ENCODE measurements at regions not wholly inside any gene's neighbourhood (a gene's known extent, or its start where the extent isn't known, plus 50 kb on each side); places are given as distances from the start of the nearest gene placed in this dataset.

GRCh38 chr1:80657044-80657643 lies 1143.6 kb upstream of the ADGRL2 start:
- POLR2A ChIA-PET: no interaction called here
- DNase-seq: no peak
- no peaks in the 10 kb centered on the region for H3K4me1 Mint-ChIP-seq
- no peaks in the 10 kb centered on the region for H3K27me3 Mint-ChIP-seq
- Histone ChIP-seq H3K4me3 (ENCODE audit: low read length) (no peak overlapping the region), H3K4me1 (ENCODE audit: insufficient read depth, low read length) (no peaks in the 10 kb centered on the region), H3K9me3 (ENCODE audit: low read length) (no peaks in the 10 kb centered on the region), H3K27ac (ENCODE audit: low read depth, low read length) (no peak overlapping the region), H3K27me3 (ENCODE audit: insufficient read depth, low read length, poor library complexity, severe bottlenecking) (no peaks in the 10 kb centered on the region), H3K36me3 (ENCODE audit: insufficient read depth, low read length) (no peaks in the 10 kb centered on the region)
- no peaks in the 10 kb centered on the region for H3K36me3 Mint-ChIP-seq
- peaks cover 3 to 31% (median 19%) of the 10 kb centered on the region in 5 donors for H3K9me3 Mint-ChIP-seq
- peak overlapping the region in 1 of 8 donors; percentile 84 for H3K27ac Mint-ChIP-seq
- CTCF ChIA-PET: no interaction called here
- no peak overlapping the region for H3K4me3 Mint-ChIP-seq

DNA sequence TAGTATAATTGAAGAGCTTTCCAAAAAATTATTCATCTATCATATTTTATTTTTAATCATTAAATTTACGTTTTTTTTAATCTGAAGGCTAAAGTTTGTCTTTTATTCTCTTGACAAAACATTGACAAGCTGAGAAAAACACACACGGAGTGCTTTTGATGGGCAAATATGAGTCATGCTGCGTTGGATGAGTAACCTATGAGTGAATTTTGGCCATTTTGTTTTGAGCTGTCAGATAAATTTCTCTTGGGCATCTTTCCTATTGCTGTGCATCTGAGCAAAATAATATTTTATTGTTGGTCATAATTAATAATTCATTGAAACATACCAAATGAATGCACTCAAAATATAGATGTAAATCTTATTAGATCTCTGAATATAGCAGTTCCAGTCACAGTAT lies 1144.1 kb upstream of the ADGRL2 start:
- Histone ChIP-seq H3K4me1 (ENCODE audit: insufficient read depth, low read length) (no peaks in the 10 kb centered on the region), H3K36me3 (ENCODE audit: insufficient read depth, low read length) (no peaks in the 10 kb centered on the region), H3K9me3 (ENCODE audit: low read length) (no peaks in the 10 kb centered on the region), H3K27me3 (ENCODE audit: insufficient read depth, low read length, poor library complexity, severe bottlenecking) (no peaks in the 10 kb centered on the region), H3K4me3 (ENCODE audit: low read length) (no peak overlapping the region), H3K27ac (ENCODE audit: low read depth, low read length) (no peak overlapping the region)
- H3K27ac Mint-ChIP-seq: no peak overlapping the region
- ChIA-PET POLR2A (no interaction called here), CTCF (no interaction called here)
- H3K9me3 Mint-ChIP-seq: peaks cover 2 to 32% (median 20%) of the 10 kb centered on the region in 5 donors
- H3K27me3 Mint-ChIP-seq: no peaks in the 10 kb centered on the region
- no peak overlapping the region for H3K4me3 Mint-ChIP-seq
- no peaks in the 10 kb centered on the region for H3K4me1 Mint-ChIP-seq
- no peaks in the 10 kb centered on the region for H3K36me3 Mint-ChIP-seq
- DNase-seq: no peak

DNA sequence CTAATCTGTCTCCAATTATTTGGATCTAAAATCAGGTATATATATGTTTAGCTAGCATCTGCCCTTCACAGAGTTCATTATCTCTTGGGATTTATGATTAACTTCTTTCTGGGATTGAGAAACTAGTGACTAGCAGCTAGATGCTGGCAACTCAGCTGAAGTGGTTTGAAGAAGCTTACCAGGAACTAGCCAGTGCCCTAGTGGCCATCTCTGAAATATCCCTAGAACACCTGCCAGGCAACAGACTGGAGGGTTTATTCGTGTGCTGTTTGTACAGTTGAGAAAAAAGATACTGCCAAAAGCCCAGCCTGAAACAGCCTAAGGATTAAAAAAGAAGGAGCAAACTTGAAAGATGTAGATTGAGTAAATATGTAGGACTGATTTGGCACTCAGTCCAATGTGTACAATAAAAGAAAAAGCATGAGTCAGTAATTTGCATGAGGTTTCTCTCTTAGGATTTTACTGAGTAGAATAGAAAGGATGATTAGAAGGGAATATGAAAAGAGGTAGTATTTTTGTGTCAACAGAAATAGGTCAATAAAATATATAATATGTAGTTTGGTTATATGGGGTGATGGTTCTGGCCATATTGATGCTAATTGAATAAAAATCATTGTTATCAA lies 1144.6 kb upstream of the ADGRL2 start:
- ChIA-PET CTCF (no interaction called here), POLR2A (no interaction called here)
- Mint-ChIP-seq H3K27me3 (no peaks in the 10 kb centered on the region), H3K4me1 (no peaks in the 10 kb centered on the region), H3K36me3 (no peaks in the 10 kb centered on the region), H3K9me3 (peaks cover 2 to 29% (median 21%) of the 10 kb centered on the region in 5 donors), H3K27ac (no peak overlapping the region), H3K4me3 (no peak overlapping the region)
- Histone ChIP-seq H3K4me1 (ENCODE audit: insufficient read depth, low read length) (no peaks in the 10 kb centered on the region), H3K4me3 (ENCODE audit: low read length) (no peak overlapping the region), H3K9me3 (ENCODE audit: low read length) (no peaks in the 10 kb centered on the region), H3K27ac (ENCODE audit: low read depth, low read length) (no peak overlapping the region), H3K36me3 (ENCODE audit: insufficient read depth, low read length) (no peaks in the 10 kb centered on the region), H3K27me3 (ENCODE audit: insufficient read depth, low read length, poor library complexity, severe bottlenecking) (no peaks in the 10 kb centered on the region)
- no peak for DNase-seq

DNA sequence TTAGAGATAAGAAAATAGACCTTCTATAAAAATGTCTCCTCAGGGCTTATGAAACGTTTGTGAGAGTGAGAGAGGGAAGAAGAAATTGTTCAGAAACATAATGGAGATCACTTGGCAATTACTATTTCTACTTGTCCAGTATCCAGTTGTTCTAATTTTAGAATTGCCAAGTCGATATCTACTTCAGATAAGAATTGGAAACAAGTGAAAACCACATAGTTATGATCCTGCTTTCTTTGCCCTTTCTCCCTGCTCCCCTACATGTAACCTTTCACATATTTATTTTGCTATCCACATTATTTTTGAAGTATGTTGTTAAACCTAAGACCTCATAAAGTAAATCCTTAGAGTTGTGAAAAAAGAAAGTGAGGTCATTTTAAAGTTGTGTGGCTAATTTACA lies 1154.7 kb upstream of the ADGRL2 start:
- Mint-ChIP-seq H3K4me1 (no peaks in the 10 kb centered on the region), H3K27ac (no peak overlapping the region), H3K36me3 (no peaks in the 10 kb centered on the region), H3K4me3 (no peak overlapping the region), H3K27me3 (no peaks in the 10 kb centered on the region), H3K9me3 (peaks cover 0 to 27% (median 15%) of the 10 kb centered on the region in 5 donors)
- no peaks in the 10 kb centered on the region for H3K9me3 ChIP-seq (ENCODE audit: low read length)
- no peaks in the 10 kb centered on the region for H3K27me3 ChIP-seq (ENCODE audit: insufficient read depth, low read length, poor library complexity, severe bottlenecking)
- ChIA-PET CTCF (no interaction called here), POLR2A (no interaction called here)
- no peaks in the 10 kb centered on the region for H3K4me1 ChIP-seq (ENCODE audit: insufficient read depth, low read length)
- H3K27ac ChIP-seq (ENCODE audit: low read depth, low read length): no peak overlapping the region
- no peak for DNase-seq
- no peaks in the 10 kb centered on the region for H3K36me3 ChIP-seq (ENCODE audit: insufficient read depth, low read length)
- H3K4me3 ChIP-seq (ENCODE audit: low read length): no peak overlapping the region

DNA sequence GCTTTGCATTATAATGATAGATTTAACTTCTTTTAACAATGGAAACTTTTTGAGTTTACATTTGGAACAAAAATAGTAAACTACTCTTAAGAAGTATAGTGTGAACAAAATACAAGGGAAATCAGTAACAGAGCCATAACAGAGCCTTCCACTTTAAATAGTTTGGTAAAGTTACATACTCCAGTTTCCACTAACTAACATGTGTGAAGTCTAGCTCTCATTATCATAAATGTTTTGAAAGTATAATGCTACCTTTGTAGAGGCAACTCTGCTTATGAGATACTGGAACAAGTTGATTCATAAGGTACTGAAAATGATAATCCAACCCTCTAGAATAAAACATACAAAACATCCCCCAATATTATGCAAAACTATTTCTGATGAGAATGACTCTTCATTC lies 1155.1 kb upstream of the ADGRL2 start:
- H3K9me3 Mint-ChIP-seq: peaks cover 0 to 23% (median 15%) of the 10 kb centered on the region in 5 donors
- no peaks in the 10 kb centered on the region for H3K4me1 Mint-ChIP-seq
- no peaks in the 10 kb centered on the region for H3K4me1 ChIP-seq (ENCODE audit: insufficient read depth, low read length)
- DNase-seq: no peak
- H3K36me3 Mint-ChIP-seq: no peaks in the 10 kb centered on the region
- H3K4me3 ChIP-seq (ENCODE audit: low read length): no peak overlapping the region
- no peaks in the 10 kb centered on the region for H3K9me3 ChIP-seq (ENCODE audit: low read length)
- ChIA-PET POLR2A (no interaction called here), CTCF (no interaction called here)
- no peak overlapping the region for H3K27ac Mint-ChIP-seq
- H3K27me3 Mint-ChIP-seq: no peaks in the 10 kb centered on the region
- no peak overlapping the region for H3K27ac ChIP-seq (ENCODE audit: low read depth, low read length)
- no peaks in the 10 kb centered on the region for H3K27me3 ChIP-seq (ENCODE audit: insufficient read depth, low read length, poor library complexity, severe bottlenecking)
- H3K36me3 ChIP-seq (ENCODE audit: insufficient read depth, low read length): no peaks in the 10 kb centered on the region
- H3K4me3 Mint-ChIP-seq: no peak overlapping the region

GRCh38 chr1:80640978-80641377 lies 1159.8 kb upstream of the ADGRL2 start:
- peaks cover 6 to 23% (median 16%) of the 10 kb centered on the region in 5 donors for H3K9me3 Mint-ChIP-seq
- DNase-seq: no peak

GRCh38 chr1:80639777-80640533 lies 1160.8 kb upstream of the ADGRL2 start:
- Histone ChIP-seq H3K4me1 (ENCODE audit: insufficient read depth, low read length) (no peaks in the 10 kb centered on the region), H3K9me3 (ENCODE audit: low read length) (no peaks in the 10 kb centered on the region), H3K27ac (ENCODE audit: low read depth, low read length) (no peak overlapping the region), H3K36me3 (ENCODE audit: insufficient read depth, low read length) (no peaks in the 10 kb centered on the region), H3K4me3 (ENCODE audit: low read length) (no peak overlapping the region), H3K27me3 (ENCODE audit: insufficient read depth, low read length, poor library complexity, severe bottlenecking) (no peaks in the 10 kb centered on the region)
- Mint-ChIP-seq H3K27ac (no peak overlapping the region), H3K4me3 (no peak overlapping the region), H3K27me3 (no peaks in the 10 kb centered on the region), H3K4me1 (no peaks in the 10 kb centered on the region), H3K9me3 (peaks cover 6 to 21% (median 13%) of the 10 kb centered on the region in 5 donors), H3K36me3 (no peaks in the 10 kb centered on the region)
- DNase-seq: no peak
- ChIA-PET CTCF (no interaction called here), POLR2A (no interaction called here)

More at GRCh38 chr1:80640978-80641377, 1159.8 kb upstream of the ADGRL2 start:
- H3K4me3 Mint-ChIP-seq: no peak overlapping the region
- Histone ChIP-seq H3K4me3 (ENCODE audit: low read length) (no peak overlapping the region), H3K27me3 (ENCODE audit: insufficient read depth, low read length, poor library complexity, severe bottlenecking) (no peaks in the 10 kb centered on the region), H3K27ac (ENCODE audit: low read depth, low read length) (no peak overlapping the region), H3K36me3 (ENCODE audit: insufficient read depth, low read length) (no peaks in the 10 kb centered on the region), H3K9me3 (ENCODE audit: low read length) (no peaks in the 10 kb centered on the region), H3K4me1 (ENCODE audit: insufficient read depth, low read length) (no peaks in the 10 kb centered on the region)
- no peaks in the 10 kb centered on the region for H3K36me3 Mint-ChIP-seq
- H3K27ac Mint-ChIP-seq: no peak overlapping the region
- ChIA-PET POLR2A (no interaction called here), CTCF (no interaction called here)
- H3K4me1 Mint-ChIP-seq: no peaks in the 10 kb centered on the region
- H3K27me3 Mint-ChIP-seq: no peaks in the 10 kb centered on the region

DNA sequence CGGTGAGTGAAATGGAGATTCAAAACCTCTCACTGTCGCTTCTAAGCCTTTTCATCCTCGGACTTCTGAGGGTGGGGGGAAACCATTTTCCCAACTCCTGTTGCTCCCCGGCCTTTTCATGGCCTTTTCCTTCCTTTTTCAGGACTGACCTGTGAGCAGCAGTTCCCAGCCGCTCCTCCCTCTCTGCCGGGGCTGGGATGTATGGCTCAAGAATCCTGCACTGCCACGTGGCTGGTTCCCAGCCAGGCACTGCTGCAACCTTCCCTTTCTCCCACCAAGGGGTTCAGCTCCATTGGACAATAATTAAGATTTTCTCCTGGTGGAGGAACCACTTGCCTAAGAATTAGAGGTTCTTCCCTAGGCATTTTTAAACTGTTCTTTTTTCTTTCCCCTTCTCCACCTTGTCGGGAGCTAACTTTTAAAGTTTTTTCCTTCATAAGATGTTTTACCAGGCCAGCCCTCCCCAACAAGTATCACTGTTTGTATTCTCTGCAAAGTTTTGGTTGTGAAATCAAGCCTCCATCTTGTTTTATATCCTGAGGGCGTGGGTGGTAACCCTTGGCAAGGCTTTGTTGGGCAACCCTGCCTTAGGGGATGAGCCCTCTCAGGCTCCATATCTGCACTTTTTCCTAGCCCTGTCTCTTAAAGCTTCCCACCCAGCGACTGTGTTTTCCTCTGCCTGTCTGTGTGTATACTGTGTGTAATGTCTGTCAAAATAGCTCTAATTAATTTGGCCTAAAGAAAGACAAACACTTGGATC lies 1166.6 kb upstream of the ADGRL2 start:
- Histone ChIP-seq H3K36me3 (ENCODE audit: insufficient read depth, low read length) (no peaks in the 10 kb centered on the region), H3K9me3 (ENCODE audit: low read length) (no peaks in the 10 kb centered on the region), H3K4me3 (ENCODE audit: low read length) (no peak overlapping the region), H3K4me1 (ENCODE audit: insufficient read depth, low read length) (no peaks in the 10 kb centered on the region), H3K27me3 (ENCODE audit: insufficient read depth, low read length, poor library complexity, severe bottlenecking) (no peaks in the 10 kb centered on the region), H3K27ac (ENCODE audit: low read depth, low read length) (no peak overlapping the region)
- peaks cover 0 to 1% of the 10 kb centered on the region in 2 donors for H3K27me3 Mint-ChIP-seq
- ChIA-PET CTCF (no interaction called here), POLR2A (no interaction called here)
- DNase-seq: no peak
- H3K4me3 Mint-ChIP-seq: no peak overlapping the region
- peaks cover 10 to 24% (median 14%) of the 10 kb centered on the region in 5 donors for H3K9me3 Mint-ChIP-seq
- H3K36me3 Mint-ChIP-seq: no peaks in the 10 kb centered on the region
- H3K4me1 Mint-ChIP-seq: no peaks in the 10 kb centered on the region
- H3K27ac Mint-ChIP-seq: peak overlapping the region in 1 of 8 donors; percentile 15
